Endothelial cell of umbilical vein (primary cell): ENCODE measurements at regions not wholly inside any gene's neighbourhood (a gene's known extent, or its start where the extent isn't known, plus 50 kb on each side); places are given as distances from the start of the nearest gene placed in this dataset.

Experiments
- BruUV-seq: library from RNA; stranded (reverse); fragments of 400-500 nt; replicated peaks from 2 replicates; lab custom pipeline; 2021; lab: Mats Ljungman, UMichigan
- CTCF ChIA-PET: fragments of 300-600, 350-600 bp; sonication (Branson Sonifier 250); formaldehyde crosslinking; loops from one replicate; lab custom pipeline; 2021; ENCODE audit warnings: antibody characterized with exemption, inconsistent platforms; lab: Charles Lee
- POLR2A ChIA-PET: fragments of 300-600, 350-600 bp; sonication (Branson Sonifier 250); formaldehyde crosslinking; loops from one replicate; lab custom pipeline; 2021; ENCODE audit warnings: antibody characterized with exemption, inconsistent platforms; lab: Charles Lee
- DNase-seq: peaks from one replicate; pipeline ENCODE4 v3.0.0-alpha.2; 2011; ENCODE audit warnings: low read depth, low spot score
- FAIRE-seq: peaks from 2 replicates; lab custom pipeline; 2011; peaks lifted over from hg19 to GRCh38; lab: Jason Lieb, UNC
- H2AFZ ChIP-seq: 2 replicates; pipeline ENCODE4 v1.6.0; 2012; ENCODE audit warnings: low read depth, low read length, control low read depth, inconsistent platforms
- H3K27ac ChIP-seq: 2 replicates; pipeline ENCODE4 v1.5.1; 2011; ENCODE audit warnings: low read depth, mild to moderate bottlenecking, control low read depth, low read length, moderate library complexity; ENCODE audit not compliant: insufficient read depth
- H3K27me3 ChIP-seq, 2 experiments: 2 replicates each; pipeline versions ENCODE4 v1.6.0 to v1.6.1; 2011; ENCODE audit warnings: low read length in 2 of 2, mixed read lengths in 1 of 2; ENCODE audit not compliant: control insufficient read depth in 2 of 2, insufficient read depth in 2 of 2
- H3K36me3 ChIP-seq, 2 experiments: 2 replicates in 1 of 2; 3 replicates in 1 of 2; pipeline ENCODE4 v1.5.1; 2011; ENCODE audit warnings: low read length in 2 of 2, mild to moderate bottlenecking in 1 of 2, moderate library complexity in 1 of 2; ENCODE audit not compliant: control insufficient read depth in 2 of 2, insufficient read depth in 2 of 2; ENCODE audit errors: extremely low read depth in 1 of 2
- H3K4me1 ChIP-seq: 3 replicates; pipeline ENCODE4 v1.5.1; 2011; ENCODE audit warnings: mild to moderate bottlenecking, low read length; ENCODE audit not compliant: control insufficient read depth, insufficient read depth; ENCODE audit errors: extremely low read depth
- H3K4me2 ChIP-seq: 2 replicates; pipeline ENCODE4 v1.6.1; 2011; ENCODE audit warnings: low read length, control low read depth, mixed read lengths; ENCODE audit not compliant: insufficient read depth
- H3K4me3 ChIP-seq, 3 experiments: fragments of 200-600 bp in 1 of 3; sonication (generic), shearing (Covaris generic) in 1 of 3; replicated peaks in 1 of 3; 2 replicates each; pipeline ENCODE4 v1.5.1; 2011 to 2016; ENCODE audit warnings: control low read depth in 3 of 3, low read length in 3 of 3, mild to moderate bottlenecking in 2 of 3, inconsistent platforms in 1 of 3, low read depth in 1 of 3, moderate library complexity in 1 of 3; ENCODE audit not compliant: insufficient read depth in 1 of 3
- H3K79me2 ChIP-seq: 2 replicates; pipeline ENCODE4 v1.6.0; 2012; ENCODE audit warnings: low read length, inconsistent platforms; ENCODE audit not compliant: control insufficient read depth, insufficient read depth
- H3K9ac ChIP-seq: replicated peaks from 2 replicates; pipeline ENCODE3; 2011; ENCODE audit warnings: low read length, control low read depth; ENCODE audit not compliant: insufficient read depth; ENCODE audit errors: extremely low read depth
- H3K9me1 ChIP-seq: replicated peaks from 3 replicates; pipeline ENCODE4 v1.6.0; 2011; ENCODE audit warnings: mild to moderate bottlenecking, low read length; ENCODE audit not compliant: control insufficient read depth, insufficient read depth; ENCODE audit errors: extremely low read depth
- H3K9me3 ChIP-seq: replicated peaks from 2 replicates; pipeline ENCODE4 v1.5.1; 2012; ENCODE audit warnings: low read length, inconsistent platforms; ENCODE audit not compliant: control insufficient read depth, insufficient read depth
- H4K20me1 ChIP-seq: replicated peaks from 2 replicates; pipeline ENCODE3; 2011; ENCODE audit warnings: mild to moderate bottlenecking, low read length; ENCODE audit not compliant: control insufficient read depth, insufficient read depth; ENCODE audit errors: extremely low read depth
- CTCF ChIP-seq, 2 donors: IDR thresholded peaks; 1 replicate in 1 of 2; 2 replicates in 1 of 2; pipeline ENCODE4 v1.5.1; 2011; ENCODE audit warnings: low read length in 2 of 2, mild to moderate bottlenecking in 2 of 2, moderate library complexity in 2 of 2, control low read depth in 1 of 2, inconsistent platforms in 1 of 2, low read depth in 1 of 2; ENCODE audit not compliant: insufficient read depth in 1 of 2; ENCODE audit errors: extremely low read depth in 1 of 2
- EZH2 ChIP-seq: IDR thresholded peaks from 2 replicates; pipeline ENCODE4 v1.6.1; 2012; ENCODE audit warnings: borderline replicate concordance, low read depth, mild to moderate bottlenecking, moderate library complexity, low read length, inconsistent platforms; ENCODE audit not compliant: severe bottlenecking
- FOS ChIP-seq: IDR thresholded peaks from 2 replicates; pipeline ENCODE4 v1.6.1; 2011; ENCODE audit warnings: mild to moderate bottlenecking, low read length, moderate library complexity, borderline replicate concordance; ENCODE audit not compliant: insufficient read depth
- GATA2 ChIP-seq: IDR thresholded peaks from 2 replicates; pipeline ENCODE4 v1.7.0; 2011; ENCODE audit warnings: low read depth, mild to moderate bottlenecking, moderate library complexity, mixed read lengths, low read length; ENCODE audit not compliant: insufficient read length, insufficient read depth
- JUN ChIP-seq: IDR thresholded peaks from 2 replicates; pipeline ENCODE4 v1.6.1; 2011; ENCODE audit warnings: borderline replicate concordance, low read depth; ENCODE audit not compliant: insufficient read length, insufficient read depth
- MYC ChIP-seq: IDR thresholded peaks from one replicate; pipeline ENCODE4 v1.6.1; 2011; ENCODE audit warnings: mild to moderate bottlenecking, low read depth, low read length
- POLR2A ChIP-seq: IDR thresholded peaks from 2 replicates; pipeline ENCODE4 v1.6.1; 2012; ENCODE audit warnings: low read depth, mild to moderate bottlenecking, control low read depth, low read length
- POLR2AphosphoS5 ChIP-seq: IDR thresholded peaks from 2 replicates; pipeline ENCODE4 v1.6.1; 2012; ENCODE audit warnings: low read depth, mild to moderate bottlenecking, control low read depth, low read length, moderate library complexity; ENCODE audit not compliant: insufficient read depth
- dilution Hi-C: fragments of 300-500 bp; cut with MboI; formaldehyde crosslinking; loops from one replicate; pipeline ENCODE4 v1.15.0; 2019; ENCODE audit warnings: low sequenced_read_pairs; ENCODE audit not compliant: extremely low pct_ligation_motif_present
- intact Hi-C: fragments of 100-400 bp; cut with micrococcal nuclease; formaldehyde crosslinking; loops from one replicate; pipeline ENCODE4 v1.10.0; 2022
- TF ChIP-seq, protein P1 (sequence below): IDR thresholded peaks from 2 replicates; pipeline ENCODE4 v1.6.1; 2011; ENCODE audit not compliant: insufficient read depth, insufficient read length

GRCh38 chr16:87542531-87543102 lies 49.8 kb upstream of the ZCCHC14 start:
- no peak overlapping the region for H3K4me3 ChIP-seq
- H3K9me3 ChIP-seq = no peaks in the 10 kb centered on the region
- no peak for FAIRE-seq
- POLR2A ChIA-PET = no interaction called here
- no peaks in the 10 kb centered on the region for H3K9me1 ChIP-seq
- H3K27ac ChIP-seq = no peak overlapping the region
- H3K36me3 ChIP-seq = no peaks in the 10 kb centered on the region
- no TSS peak for BruUV-seq
- TF ChIP-seq JUN = no peak
- no peak for TF ChIP-seq EZH2
- TF ChIP-seq POLR2A = no peak
- TF ChIP-seq CTCF (IDR thresholded peaks at IDR 0.05; ENCODE audit: extremely low read depth in 1 of 2, insufficient read depth in 1 of 2, low read depth in 1 of 2, low read length in 2 of 2) = no peak
- TF ChIP-seq MYC = no peak
- no peak for TF ChIP-seq FOS
- TF ChIP-seq, protein P1, sequence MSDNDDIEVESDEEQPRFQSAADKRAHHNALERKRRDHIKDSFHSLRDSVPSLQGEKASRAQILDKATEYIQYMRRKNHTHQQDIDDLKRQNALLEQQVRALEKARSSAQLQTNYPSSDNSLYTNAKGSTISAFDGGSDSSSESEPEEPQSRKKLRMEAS = no peak
- TF ChIP-seq GATA2 = no peak
- no peak for TF ChIP-seq POLR2AphosphoS5
- H3K4me1 ChIP-seq = peaks cover 9% of the 10 kb centered on the region
- intact Hi-C loops (no loop called here), dilution Hi-C loops (no loop called here)
- no peak overlapping the region for H3K4me2 ChIP-seq
- peaks cover 0 to 2% of the 10 kb centered on the region in 2 experiments for H3K27me3 ChIP-seq
- no peaks in the 10 kb centered on the region for H4K20me1 ChIP-seq
- no peaks in the 10 kb centered on the region for H3K79me2 ChIP-seq
- no peak for DNase-seq
- no peak overlapping the region for H2AFZ ChIP-seq
- no peak overlapping the region for H3K9ac ChIP-seq
- CTCF ChIA-PET = interaction anchor here (0.8 to 2.0 kb wide), 3 partner anchors 8 to 126 kb away, joined by 4 to 5 read pairs (median 5); no protein-coding TSS in a partner anchor
